A673 (cell line): ENCODE measurements at regions not wholly inside any gene's neighbourhood (a gene's known extent, or its start where the extent isn't known, plus 50 kb on each side); places are given as distances from the start of the nearest gene placed in this dataset.

ENCODE experiments used
- EZH2 ChIP-seq: fragments of 200-600 bp; sonication (generic); IDR thresholded peaks from 2 replicates; pipeline ENCODE4 v1.6.1; 2017; ENCODE audit warnings: borderline replicate concordance, low read depth, mild to moderate bottlenecking, mixed read lengths, antibody characterized with exemption, low read length; ENCODE audit not compliant: poor library complexity, severe bottlenecking
- TF ChIP-seq, protein P1 (sequence below): fragments of 300-800, 200-600 bp; sonication (generic); conservative IDR thresholded peaks from 2 replicates; pipeline ENCODE4 v1.5.1; 2017; ENCODE audit warnings: low read depth, mild to moderate bottlenecking, antibody characterized with exemption, low read length, moderate library complexity, mixed read lengths

GRCh38 chr16:86411897-86412296, 98.4 kb upstream of the FOXF1 start:
- TF ChIP-seq, protein P1, sequence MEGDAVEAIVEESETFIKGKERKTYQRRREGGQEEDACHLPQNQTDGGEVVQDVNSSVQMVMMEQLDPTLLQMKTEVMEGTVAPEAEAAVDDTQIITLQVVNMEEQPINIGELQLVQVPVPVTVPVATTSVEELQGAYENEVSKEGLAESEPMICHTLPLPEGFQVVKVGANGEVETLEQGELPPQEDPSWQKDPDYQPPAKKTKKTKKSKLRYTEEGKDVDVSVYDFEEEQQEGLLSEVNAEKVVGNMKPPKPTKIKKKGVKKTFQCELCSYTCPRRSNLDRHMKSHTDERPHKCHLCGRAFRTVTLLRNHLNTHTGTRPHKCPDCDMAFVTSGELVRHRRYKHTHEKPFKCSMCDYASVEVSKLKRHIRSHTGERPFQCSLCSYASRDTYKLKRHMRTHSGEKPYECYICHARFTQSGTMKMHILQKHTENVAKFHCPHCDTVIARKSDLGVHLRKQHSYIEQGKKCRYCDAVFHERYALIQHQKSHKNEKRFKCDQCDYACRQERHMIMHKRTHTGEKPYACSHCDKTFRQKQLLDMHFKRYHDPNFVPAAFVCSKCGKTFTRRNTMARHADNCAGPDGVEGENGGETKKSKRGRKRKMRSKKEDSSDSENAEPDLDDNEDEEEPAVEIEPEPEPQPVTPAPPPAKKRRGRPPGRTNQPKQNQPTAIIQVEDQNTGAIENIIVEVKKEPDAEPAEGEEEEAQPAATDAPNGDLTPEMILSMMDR, result no peak
- TF ChIP-seq EZH2, result no peak
